ENCODE measurements at regions not wholly inside any gene's neighbourhood (a gene's known extent, or its start where the extent isn't known, plus 50 kb on each side); places are given as distances from the start of the nearest gene placed in this dataset.

GRCh38 chr6:125539892-125540291 lies 209.5 kb upstream of the HEY2 start:
- TF ChIP-seq CTCF (conservative IDR thresholded peaks at IDR 0.05), result no peak
- TF ChIP-seq ZFX (IDR thresholded peaks at IDR 0.05), result no peak

All from C4-2B (cell line).